Psoas muscle (tissue), 7 donors: ENCODE measurements at regions not wholly inside any gene's neighbourhood (a gene's known extent, or its start where the extent isn't known, plus 50 kb on each side); places are given as distances from the start of the nearest gene placed in this dataset.

Source experiments
- ATAC-seq, 4 donors: fragments of 200-7000 bp; cut with Tn5 transposase; one replicate each; pipeline ENCODE4 v1.9.1; 2020; ENCODE audit warnings: moderate library complexity in 3 of 4, mild to moderate bottlenecking in 2 of 4
- DNase-seq, 2 donors: peaks; one replicate each; pipeline ENCODE4 v3.0.0-alpha.2; 2020
- H3K27ac ChIP-seq: fragments of 200-600 bp; one replicate; pipeline ENCODE4 v1.8.0; 2022
- H3K27me3 ChIP-seq, 3 donors: fragments of 200-600 bp in 1 of 3; one replicate each; pipeline versions ENCODE4 v1.6.1 to v1.8.0; 2013 to 2022; ENCODE audit warnings: low read length in 2 of 3, mild to moderate bottlenecking in 2 of 3, moderate library complexity in 1 of 3; ENCODE audit not compliant: insufficient read depth in 3 of 3
- H3K36me3 ChIP-seq, 2 donors: fragments of 200-600 bp in 1 of 2; one replicate each; pipeline versions ENCODE4 v1.6.1 to v1.8.0; 2013 to 2022; ENCODE audit warnings: low read depth in 1 of 2, mild to moderate bottlenecking in 1 of 2, moderate library complexity in 1 of 2; ENCODE audit not compliant: insufficient read depth in 1 of 2
- H3K4me1 ChIP-seq: fragments of 200-600 bp; one replicate; pipeline ENCODE4 v1.8.0; 2022
- H3K4me3 ChIP-seq: fragments of 200-600 bp; one replicate; pipeline ENCODE4 v1.8.0; 2022; ENCODE audit warnings: mild to moderate bottlenecking
- H3K9me3 ChIP-seq: fragments of 200-600 bp; one replicate; pipeline ENCODE4 v1.8.0; 2022
- WGBS, 3 donors: extraction: QIAGEN DNeasy Blood & Tissue Kit; methylation state at CpG; one replicate each; pipeline versions ENCODE4 v1.1.6 to v1.1.7; 2013; 5-methylcytosine and 5-hydroxymethylcytosine counted together
- intact Hi-C, 2 donors: fragments of 100-400 bp; cut with DNase I; formaldehyde crosslinking; loops; one replicate each; pipeline versions ENCODE4 v1.11.0 to v1.14.2; 2022
- TF ChIP-seq, protein P1 (sequence below): fragments of 200-600 bp; IDR thresholded peaks from one replicate; pipeline ENCODE4 v1.8.0; 2022; ENCODE audit warnings: antibody characterized with exemption
- donor health status: healthy with polysubstance abuse.
- donor health status: DM: no; HTN: no; CAD: no; lungs with moderate emphysema.
- donor health status: Bipolar disorder and iron deficiency.
- donor health status: healthy.
- donor health status: DM: yes; HTN: yes; CAD: no.
- donor health status: DM: no; HTN: no; CAD: no.
- donor health status: DM: yes; HTN: yes; CAD: no.

DNA sequence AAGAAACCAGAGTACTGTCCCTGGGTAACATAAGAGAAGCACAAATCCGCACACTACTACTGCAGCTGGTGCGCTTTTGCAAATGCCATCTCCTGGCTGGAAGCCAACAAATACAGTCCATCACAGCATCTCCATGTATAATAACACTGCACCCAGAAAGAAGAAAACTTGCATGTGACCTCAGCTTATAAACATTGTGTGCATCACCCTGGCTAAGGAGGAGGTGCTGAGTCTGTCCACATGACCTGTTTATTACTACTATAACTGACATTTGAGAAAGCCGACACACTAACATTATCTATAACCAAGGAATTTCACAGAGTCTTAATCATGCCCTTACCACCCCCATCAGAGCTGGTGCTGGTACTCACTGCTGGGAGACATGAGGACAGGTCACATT is 516.8 kb downstream of the CFAP47 start:
- TF ChIP-seq, protein P1, sequence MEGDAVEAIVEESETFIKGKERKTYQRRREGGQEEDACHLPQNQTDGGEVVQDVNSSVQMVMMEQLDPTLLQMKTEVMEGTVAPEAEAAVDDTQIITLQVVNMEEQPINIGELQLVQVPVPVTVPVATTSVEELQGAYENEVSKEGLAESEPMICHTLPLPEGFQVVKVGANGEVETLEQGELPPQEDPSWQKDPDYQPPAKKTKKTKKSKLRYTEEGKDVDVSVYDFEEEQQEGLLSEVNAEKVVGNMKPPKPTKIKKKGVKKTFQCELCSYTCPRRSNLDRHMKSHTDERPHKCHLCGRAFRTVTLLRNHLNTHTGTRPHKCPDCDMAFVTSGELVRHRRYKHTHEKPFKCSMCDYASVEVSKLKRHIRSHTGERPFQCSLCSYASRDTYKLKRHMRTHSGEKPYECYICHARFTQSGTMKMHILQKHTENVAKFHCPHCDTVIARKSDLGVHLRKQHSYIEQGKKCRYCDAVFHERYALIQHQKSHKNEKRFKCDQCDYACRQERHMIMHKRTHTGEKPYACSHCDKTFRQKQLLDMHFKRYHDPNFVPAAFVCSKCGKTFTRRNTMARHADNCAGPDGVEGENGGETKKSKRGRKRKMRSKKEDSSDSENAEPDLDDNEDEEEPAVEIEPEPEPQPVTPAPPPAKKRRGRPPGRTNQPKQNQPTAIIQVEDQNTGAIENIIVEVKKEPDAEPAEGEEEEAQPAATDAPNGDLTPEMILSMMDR: no peak
- no peak for ATAC-seq
- intact Hi-C loops: no loop called here

DNA sequence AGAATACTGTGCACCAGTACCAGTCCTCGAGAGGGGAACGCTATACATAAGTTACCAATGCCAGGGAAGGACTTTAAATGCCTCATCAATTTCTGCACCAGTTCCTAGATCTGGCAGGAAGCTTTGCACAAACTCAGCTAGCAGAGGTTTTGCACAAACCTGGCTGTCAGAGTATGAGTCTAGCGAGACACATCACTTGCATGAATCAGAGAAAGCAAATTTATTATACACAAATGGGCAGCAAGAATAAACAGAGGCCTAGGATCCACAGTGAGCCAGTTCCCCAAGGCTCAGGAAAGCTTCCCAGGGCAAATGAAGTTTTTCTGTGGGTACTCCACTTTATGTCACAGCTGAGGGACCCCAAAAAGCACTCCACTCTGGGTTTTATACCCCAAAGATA is 523.5 kb downstream of the CFAP47 start:
- no peak overlapping the region for H3K4me3 ChIP-seq
- ATAC-seq (no peak), DNase-seq (no peak)
- H3K9me3 ChIP-seq: no peaks in the 10 kb centered on the region
- 70 to 87% (median 81%) methylated on average over 3 of the region's 3 CpGs for WGBS, 3 donors
- no peaks in the 10 kb centered on the region for H3K4me1 ChIP-seq
- TF ChIP-seq, protein P1: no peak
- H3K27me3 ChIP-seq: no peaks in the 10 kb centered on the region
- no peak overlapping the region for H3K27ac ChIP-seq
- H3K36me3 ChIP-seq: no peaks in the 10 kb centered on the region
- intact Hi-C loops: no loop called here

More for the DNA sequence above, 516.8 kb downstream of the CFAP47 start:
- no peaks in the 10 kb centered on the region for H3K4me1 ChIP-seq
- DNase-seq: no peak
- no peak overlapping the region for H3K4me3 ChIP-seq
- 36 to 49% (median 47%) methylated on average over 3 of the region's 3 CpGs for WGBS, 3 donors
- no peak overlapping the region for H3K27ac ChIP-seq
- H3K36me3 ChIP-seq: no peaks in the 10 kb centered on the region
- no peaks in the 10 kb centered on the region for H3K9me3 ChIP-seq
- H3K27me3 ChIP-seq: no peaks in the 10 kb centered on the region

DNA sequence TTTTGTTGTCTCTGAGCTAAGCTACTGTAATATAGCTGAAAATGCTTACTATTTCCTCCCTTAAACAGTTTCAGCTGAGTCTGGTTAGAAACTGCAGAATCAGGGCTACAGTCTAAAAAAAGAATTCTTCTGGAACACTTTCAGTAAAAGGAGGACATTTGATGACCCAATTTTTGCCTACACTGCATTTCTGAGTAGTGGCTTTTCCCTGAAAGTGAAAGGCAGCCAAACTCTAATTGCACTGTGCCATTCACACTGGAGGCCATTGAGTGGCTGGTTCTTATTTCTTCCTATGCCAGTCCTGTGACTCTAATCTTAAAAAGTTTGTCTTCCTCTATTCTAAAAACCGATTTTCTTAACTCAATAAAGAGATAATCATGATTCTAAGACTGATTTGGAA is 526.0 kb downstream of the CFAP47 start:
- DNase-seq (no peak), ATAC-seq (no peak)
- no peaks in the 10 kb centered on the region for H3K9me3 ChIP-seq
- H3K27me3 ChIP-seq: no peaks in the 10 kb centered on the region
- TF ChIP-seq, protein P1: no peak
- no peak overlapping the region for H3K27ac ChIP-seq
- H3K36me3 ChIP-seq: no peaks in the 10 kb centered on the region
- intact Hi-C loops: no loop called here
- H3K4me1 ChIP-seq: no peaks in the 10 kb centered on the region
- WGBS, 3 donors: 30 to 52% (median 46%) methylated on average over 1 of the region's 1 CpG
- H3K4me3 ChIP-seq: no peak overlapping the region

DNA sequence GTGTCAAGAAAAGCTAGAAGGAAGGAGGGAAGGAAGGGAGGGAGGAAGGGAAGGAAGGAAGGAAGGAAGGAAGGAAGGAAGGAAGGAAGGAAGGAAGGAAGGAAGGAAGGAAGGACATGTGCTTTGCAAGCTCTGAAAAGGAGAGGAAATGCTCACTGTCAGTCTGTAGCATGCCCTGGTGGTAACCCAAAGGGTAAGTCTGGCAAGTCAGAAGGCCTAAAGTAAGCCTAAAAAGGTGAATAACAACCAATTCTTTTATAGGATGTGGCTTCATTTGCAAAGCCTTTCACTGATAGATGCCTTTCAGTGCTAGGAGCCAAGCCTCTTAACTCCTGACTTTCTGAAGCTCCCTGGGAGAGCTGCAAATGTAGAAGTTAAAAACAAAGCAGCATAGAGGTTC is 542.6 kb downstream of the CFAP47 start:
- ATAC-seq (no peak), DNase-seq (no peak)
- TF ChIP-seq, protein P1: no peak
- H3K9me3 ChIP-seq: no peaks in the 10 kb centered on the region
- H3K27me3 ChIP-seq: no peaks in the 10 kb centered on the region
- no peaks in the 10 kb centered on the region for H3K4me1 ChIP-seq
- intact Hi-C loops: no loop called here
- H3K27ac ChIP-seq: no peak overlapping the region
- no peak overlapping the region for H3K4me3 ChIP-seq
- no peaks in the 10 kb centered on the region for H3K36me3 ChIP-seq

DNA sequence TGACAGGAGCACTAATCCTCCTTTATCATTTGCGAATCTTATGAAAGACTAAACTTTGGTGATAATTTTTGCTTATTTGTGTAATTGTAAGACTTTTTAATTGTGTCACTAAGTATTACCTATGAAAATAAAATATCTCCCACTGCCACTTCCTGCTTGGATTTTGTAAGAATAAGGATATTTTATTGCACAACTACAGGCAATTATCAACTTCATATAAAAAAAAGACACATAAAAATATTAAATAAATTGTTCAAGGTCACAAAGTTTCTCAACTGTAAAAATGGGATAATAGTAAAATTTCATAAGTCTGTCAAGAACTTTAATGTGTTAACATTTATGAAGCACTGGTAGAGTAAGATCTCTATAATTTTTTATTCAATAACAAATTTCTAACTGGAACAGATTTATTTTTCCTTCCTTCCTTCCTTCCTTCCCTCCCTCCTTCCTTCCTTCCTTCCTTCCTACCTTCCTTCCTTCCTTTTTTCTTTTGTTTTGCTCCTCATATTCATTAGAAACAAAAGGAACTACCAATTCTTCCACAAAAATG is 527.6 kb upstream of the FAM47C start:
- WGBS, 3 donors: 72 to 90% (median 89%) methylated on average over 1 of the region's 1 CpG
- no peaks in the 10 kb centered on the region for H3K9me3 ChIP-seq
- H3K27ac ChIP-seq: no peak overlapping the region
- no peaks in the 10 kb centered on the region for H3K36me3 ChIP-seq
- intact Hi-C loops: no loop called here
- no peaks in the 10 kb centered on the region for H3K27me3 ChIP-seq
- DNase-seq (no peak), ATAC-seq (no peak)
- no peak overlapping the region for H3K4me3 ChIP-seq
- TF ChIP-seq, protein P1: no peak
- no peaks in the 10 kb centered on the region for H3K4me1 ChIP-seq
